Coronary artery (tissue), 2 donors: ENCODE measurements at regions not wholly inside any gene's neighbourhood (a gene's known extent, or its start where the extent isn't known, plus 50 kb on each side); places are given as distances from the start of the nearest gene placed in this dataset.

Source experiments
- DNase-seq: peaks from one replicate; pipeline ENCODE4 v3.0.0-alpha.2; 2017; ENCODE audit warnings: low spot score
- H3K27ac ChIP-seq, 2 donors: fragments of 200-600 bp; sonication (generic); one replicate each; pipeline ENCODE4 v1.5.1; 2016 to 2019
- H3K4me3 ChIP-seq: fragments of 200-600 bp; sonication (generic); 2 replicates; pipeline ENCODE4 v1.5.1; 2016; ENCODE audit warnings: mild to moderate bottlenecking, moderate library complexity
- CTCF ChIP-seq: fragments of 200-600 bp; sonication (generic); IDR thresholded peaks from one replicate; pipeline ENCODE4 v1.5.1; 2019; ENCODE audit warnings: antibody characterized with exemption

GRCh38 chr4:117777721-117778120 lies 256.6 kb upstream of the NDST3 start:
- TF ChIP-seq CTCF: no peak
- H3K4me3 ChIP-seq: no peak overlapping the region
- no peak for DNase-seq
- H3K27ac ChIP-seq: no peak overlapping the region

- H3K27ac ChIP-seq: no peak overlapping the region
- H3K4me3 ChIP-seq: no peak overlapping the region
- TF ChIP-seq CTCF: no peak
- DNase-seq: no peak
These were observed 250.6 kb upstream of the NDST3 start for GRCh38 chr4:117783716-117784115.

- no peak for TF ChIP-seq CTCF
- H3K4me3 ChIP-seq: no peak overlapping the region
- DNase-seq: no peak
- H3K27ac ChIP-seq: no peak overlapping the region
These were observed 250.0 kb upstream of the NDST3 start for GRCh38 chr4:117784266-117784665.

- no peak for DNase-seq
- no peak for TF ChIP-seq CTCF
- no peak overlapping the region for H3K27ac ChIP-seq
- no peak overlapping the region for H3K4me3 ChIP-seq
These were observed 247.7 kb upstream of the NDST3 start for GRCh38 chr4:117786566-117786965.

GRCh38 chr4:117793845-117794480 lies 240.3 kb upstream of the NDST3 start:
- H3K4me3 ChIP-seq: no peak overlapping the region
- no peak overlapping the region for H3K27ac ChIP-seq
- DNase-seq: no peak
- no peak for TF ChIP-seq CTCF

GRCh38 chr4:117796677-117797076 lies 237.6 kb upstream of the NDST3 start:
- no peak for DNase-seq
- TF ChIP-seq CTCF: no peak
- Histone ChIP-seq H3K27ac (no peak overlapping the region), H3K4me3 (no peak overlapping the region)

- TF ChIP-seq CTCF: no peak
These were observed 233.7 kb upstream of the NDST3 start for GRCh38 chr4:117800636-117801035.

More at GRCh38 chr4:117800636-117801035, 233.7 kb upstream of the NDST3 start:
- DNase-seq: no peak
- Histone ChIP-seq H3K27ac (no peak overlapping the region), H3K4me3 (no peak overlapping the region)
